GM19455 (cell line): ENCODE measurements at regions not wholly inside any gene's neighbourhood (a gene's known extent, or its start where the extent isn't known, plus 50 kb on each side); places are given as distances from the start of the nearest gene placed in this dataset.

Source experiments
- ATAC-seq: cut with Tn5 transposase; IDR thresholded peaks from one replicate; pipeline ENCODE4 v1.9.1; 2021; ENCODE audit not compliant: unreplicated experiment

DNA sequence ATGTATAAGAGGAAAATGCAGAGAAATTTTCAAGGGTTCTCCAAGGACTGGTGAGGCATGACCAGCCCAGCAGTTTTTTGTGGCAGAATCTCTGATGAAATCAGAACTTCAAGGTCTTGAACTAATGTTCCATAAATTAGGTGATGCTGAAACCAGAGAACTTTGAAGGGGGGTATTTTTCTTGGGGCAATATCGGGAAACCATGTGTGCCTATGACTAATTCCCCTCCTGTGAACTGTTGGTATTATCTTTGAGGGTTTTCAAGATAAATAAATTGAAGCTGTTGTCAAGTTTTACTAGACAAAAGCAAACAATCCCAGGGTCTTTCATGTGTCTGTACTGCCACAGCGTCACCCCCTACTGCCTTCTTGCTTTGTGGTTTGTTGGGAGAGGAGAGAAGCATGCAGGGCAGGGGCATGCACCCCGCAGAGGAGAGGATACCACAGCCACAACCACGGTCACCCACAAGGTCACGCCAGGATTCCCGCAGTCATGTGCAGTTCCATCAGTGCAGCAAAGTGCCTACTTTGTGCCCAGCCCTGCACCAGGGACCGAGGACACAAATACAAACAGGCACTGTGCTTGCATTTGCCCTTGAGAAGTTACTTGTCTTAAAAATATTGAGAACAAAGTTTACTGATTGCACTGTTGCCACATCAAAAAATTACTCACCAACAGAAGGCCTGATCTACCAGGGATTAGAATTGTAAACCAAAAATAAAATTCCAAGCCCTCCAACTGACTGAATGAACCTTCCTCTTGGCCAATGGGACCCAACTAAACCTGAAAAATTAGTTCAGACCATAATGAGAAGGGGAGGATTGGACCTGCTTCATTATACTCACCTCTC is 413.3 kb upstream of the TRIB2 start:
- no peak for ATAC-seq

DNA sequence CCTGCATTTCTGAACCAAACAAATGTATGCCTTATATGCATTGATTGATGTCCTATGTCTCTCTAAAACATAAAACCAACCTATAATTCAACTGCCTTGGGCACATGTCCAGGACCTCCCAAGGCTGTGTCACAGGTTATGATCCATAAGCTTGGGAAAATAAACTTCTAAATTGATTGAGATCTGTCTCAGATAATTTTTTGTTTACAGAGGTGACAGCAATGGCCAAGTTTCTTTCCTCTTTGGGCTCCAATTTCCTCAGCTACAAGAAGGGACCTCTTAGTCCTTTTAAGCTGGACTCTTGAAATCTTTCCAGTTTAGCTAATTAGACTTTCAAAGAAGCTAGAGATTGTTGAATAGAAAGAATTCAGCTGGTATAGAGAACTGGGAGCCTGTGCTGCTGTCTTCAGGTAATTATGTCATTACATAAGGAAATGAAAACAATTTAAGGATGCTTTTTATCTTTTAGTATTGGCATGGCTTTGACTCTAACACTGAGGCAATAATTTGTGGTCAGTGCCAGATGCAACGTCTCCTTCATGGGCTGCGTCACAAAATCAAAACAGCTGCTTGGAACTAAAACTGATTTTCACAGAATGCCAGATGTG is 412.1 kb upstream of the TRIB2 start:
- ATAC-seq, result no peak

DNA sequence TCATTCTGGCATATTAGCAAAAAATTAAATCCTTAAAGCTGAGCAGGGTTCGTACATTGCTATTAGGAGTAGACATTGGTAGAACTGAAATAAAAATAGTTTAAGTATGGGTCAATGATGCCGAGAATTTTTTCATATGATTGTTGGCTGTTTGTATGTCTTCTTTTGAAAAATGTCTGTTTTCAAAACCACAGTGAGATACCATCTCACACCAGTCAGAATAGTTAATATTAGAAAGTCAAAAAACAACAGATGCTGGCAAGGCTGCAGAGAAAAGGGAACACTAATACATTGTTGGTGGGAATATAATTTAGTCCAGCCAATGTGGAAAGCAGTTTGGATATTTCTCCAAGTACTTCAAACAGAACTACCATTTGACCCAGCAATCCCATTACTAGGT is 410.8 kb upstream of the TRIB2 start:
- ATAC-seq, result no peak

DNA sequence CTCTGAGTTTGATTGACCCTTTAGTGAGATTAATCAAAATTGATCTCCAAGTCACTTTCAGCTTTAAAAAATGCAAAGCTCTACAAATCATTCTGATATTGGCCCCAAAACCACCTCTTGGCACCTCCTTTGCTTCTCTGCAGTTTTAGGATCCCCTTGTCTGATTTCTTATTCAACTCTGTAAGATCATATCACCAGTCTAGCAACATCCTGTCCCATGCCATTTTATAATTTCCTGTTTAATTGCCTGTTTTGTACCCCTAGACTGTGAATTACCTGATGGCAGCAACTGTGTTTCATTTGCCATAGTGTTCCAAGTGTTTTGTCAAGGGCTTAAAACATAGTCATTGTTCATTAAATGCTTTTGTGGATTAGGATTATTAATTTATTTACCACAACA is 406.3 kb upstream of the TRIB2 start:
- no peak for ATAC-seq

DNA sequence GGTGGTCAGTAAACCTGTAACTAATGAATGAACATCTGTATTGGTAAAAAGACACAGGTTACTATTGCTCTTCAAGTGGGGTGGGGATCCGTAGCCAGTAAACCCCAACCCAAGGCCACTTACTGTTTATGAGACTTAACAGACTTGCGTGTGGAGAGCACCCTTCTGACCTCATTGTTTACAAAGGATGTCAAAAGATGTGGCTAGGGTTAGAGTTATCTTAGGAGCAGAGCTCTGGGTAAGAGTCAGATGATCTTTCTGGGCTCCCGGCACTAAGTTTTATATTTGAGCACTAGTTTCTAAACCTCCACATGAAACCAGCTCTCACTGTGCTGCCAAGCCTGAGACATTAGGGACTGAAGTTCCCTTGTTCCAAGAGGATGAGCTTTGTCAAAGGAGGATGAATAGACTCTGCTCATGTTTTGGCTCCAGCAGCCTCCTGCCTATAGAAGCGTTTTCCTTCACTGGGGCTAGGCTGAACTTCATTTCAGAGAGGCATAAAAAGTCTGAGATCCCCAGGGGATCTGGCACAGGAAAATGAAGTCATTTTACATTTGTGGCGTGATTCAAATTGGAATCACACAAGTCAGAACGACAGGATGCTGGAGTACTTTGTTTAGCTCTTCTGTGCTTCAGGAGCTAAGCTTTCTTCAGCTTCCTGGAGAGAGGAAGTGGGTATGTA is 403.1 kb upstream of the TRIB2 start:
- ATAC-seq, result no peak

DNA sequence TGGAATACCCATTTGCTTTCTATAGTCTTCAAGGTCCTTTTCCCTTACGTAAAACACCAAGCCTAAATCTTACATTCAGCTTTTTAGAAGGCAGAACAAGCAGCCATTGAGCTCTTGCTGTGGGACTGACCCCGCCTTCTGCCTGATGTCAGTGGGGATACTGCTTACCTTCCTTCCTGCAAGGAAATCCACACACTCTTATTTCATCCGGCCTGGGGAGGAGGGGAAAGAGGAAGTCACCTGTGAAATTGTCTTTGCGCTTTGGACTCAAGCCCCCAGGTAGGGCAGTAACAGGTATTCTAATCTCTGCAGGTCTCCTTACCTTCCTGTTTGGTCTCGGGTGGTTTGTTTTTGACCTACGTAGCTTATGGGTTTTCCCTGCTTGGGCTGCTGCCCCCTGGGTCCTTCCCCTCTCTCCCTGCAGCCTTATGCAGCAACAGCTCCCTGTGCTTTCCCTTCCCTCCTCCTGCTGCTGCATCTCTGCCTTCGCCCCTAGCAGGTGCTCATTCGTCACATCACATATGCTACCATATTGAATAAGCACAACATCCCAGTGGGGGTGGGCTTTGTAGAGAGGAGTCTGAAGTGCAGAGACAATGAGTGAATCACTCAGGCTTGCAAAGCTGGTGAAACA is 402.5 kb upstream of the TRIB2 start:
- ATAC-seq, result no peak

DNA sequence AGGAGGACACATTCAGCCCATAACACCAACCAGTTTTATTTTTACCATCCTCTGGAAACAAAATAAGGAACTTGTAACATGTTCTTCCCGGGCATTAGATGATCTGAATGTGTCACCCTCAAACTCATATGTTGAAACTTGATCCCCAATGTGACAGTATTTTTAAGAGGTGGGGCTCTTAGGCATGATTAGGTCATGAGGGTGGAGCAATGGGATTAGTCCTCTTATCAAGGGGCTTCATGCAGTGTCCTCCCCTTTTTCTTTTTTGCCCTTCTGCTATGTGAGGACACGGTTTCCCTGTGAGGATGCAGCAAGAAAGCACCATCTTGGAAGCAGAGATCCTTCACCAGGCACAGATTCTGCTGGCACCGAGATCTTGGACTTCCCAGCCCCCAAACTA is 401.5 kb upstream of the TRIB2 start:
- no peak for ATAC-seq

DNA sequence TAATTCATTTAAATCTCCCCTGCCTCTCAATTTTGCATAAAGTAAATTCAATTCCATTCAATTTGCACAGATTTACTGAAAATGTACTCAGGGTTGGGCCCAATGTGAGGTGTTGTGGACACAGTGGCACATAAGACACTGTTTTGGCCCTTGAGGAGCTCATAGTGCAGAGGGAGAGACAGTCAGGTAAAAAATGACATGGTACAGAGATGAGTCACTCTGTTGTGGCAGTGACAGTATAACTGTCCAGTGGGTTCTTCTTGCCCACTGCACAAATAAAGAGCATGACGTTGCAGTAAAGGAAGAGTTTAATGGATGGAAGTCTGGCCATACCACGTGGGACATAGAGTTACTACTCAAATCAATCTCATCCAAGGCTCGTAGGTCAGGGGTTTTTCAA is 400.3 kb upstream of the TRIB2 start:
- ATAC-seq, result no peak

DNA sequence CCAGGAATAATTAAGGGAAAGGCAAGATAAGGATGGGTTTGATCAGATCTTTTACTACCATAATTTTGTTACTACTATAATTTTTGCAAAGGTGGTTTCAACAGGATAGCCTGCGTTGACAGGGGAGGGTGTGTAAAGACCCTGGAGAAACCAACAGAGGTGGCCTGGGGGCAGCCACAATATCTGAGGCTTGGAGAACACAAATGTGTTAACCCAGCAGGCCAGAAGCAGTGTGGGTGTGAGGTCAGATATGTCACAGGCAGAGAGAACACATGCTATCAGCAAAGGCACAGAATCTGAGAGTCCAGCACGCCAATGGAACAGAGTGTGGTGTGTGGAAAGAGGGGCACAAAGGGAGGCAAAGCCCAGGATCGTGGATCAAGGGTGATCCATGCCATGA is 399.4 kb upstream of the TRIB2 start:
- no peak for ATAC-seq

DNA sequence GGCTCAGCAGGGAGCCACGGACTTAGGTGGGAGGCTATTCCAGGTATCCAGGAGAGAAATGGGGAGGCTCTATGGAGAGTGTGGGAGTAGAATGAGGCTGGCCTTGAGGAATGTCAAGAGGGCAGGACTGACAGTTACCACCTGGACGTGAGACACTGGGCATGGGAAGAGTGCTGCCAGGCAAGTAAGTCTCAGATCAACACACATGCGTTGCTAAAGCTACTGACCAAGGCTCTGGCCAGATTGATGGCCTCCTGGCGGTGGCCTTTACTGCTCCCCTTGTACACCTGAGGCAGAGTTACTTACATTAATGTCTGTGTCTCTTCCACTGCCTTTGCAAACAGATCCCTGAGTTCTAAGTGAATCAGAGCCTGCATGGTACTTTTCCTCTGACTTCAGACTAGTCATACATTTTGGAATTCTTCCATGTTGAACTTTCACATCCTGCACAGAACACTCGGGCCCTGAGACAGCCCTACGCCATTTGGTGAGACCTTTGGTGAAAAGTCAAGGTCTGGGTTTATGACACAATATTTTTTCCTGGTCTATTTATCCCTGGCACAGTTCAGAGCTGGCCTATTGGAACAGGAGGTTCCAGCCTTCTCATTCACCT is 398.8 kb upstream of the TRIB2 start:
- ATAC-seq, result no peak

DNA sequence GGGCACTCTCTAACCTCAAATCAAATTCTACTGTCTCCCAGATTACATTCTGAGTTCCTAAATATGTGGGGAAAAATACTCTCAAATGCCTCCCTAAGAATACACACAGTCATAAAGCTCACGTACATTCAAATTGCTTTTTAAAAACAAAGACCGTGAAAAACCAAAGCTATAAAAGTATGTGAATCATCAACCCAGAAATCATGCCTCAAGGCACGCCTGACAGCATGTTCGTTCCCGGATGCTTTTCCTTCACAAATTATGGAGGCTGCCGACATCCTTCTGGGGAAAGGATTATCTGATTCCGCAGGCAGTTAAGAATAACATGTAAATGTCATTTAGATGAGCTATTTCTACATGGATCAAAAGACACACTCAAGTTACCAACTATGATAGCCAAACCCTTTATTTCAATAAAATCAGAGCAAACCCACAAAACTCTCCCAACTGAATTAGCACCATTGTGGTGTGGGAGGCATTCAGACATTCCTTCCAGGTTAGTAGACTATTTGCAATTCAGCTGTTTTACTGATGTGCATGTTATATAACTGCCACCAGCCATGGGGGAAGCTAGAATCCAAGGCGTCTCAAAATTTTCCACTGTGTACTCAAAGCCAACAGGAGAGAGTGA is 398.2 kb upstream of the TRIB2 start:
- ATAC-seq, result no peak

DNA sequence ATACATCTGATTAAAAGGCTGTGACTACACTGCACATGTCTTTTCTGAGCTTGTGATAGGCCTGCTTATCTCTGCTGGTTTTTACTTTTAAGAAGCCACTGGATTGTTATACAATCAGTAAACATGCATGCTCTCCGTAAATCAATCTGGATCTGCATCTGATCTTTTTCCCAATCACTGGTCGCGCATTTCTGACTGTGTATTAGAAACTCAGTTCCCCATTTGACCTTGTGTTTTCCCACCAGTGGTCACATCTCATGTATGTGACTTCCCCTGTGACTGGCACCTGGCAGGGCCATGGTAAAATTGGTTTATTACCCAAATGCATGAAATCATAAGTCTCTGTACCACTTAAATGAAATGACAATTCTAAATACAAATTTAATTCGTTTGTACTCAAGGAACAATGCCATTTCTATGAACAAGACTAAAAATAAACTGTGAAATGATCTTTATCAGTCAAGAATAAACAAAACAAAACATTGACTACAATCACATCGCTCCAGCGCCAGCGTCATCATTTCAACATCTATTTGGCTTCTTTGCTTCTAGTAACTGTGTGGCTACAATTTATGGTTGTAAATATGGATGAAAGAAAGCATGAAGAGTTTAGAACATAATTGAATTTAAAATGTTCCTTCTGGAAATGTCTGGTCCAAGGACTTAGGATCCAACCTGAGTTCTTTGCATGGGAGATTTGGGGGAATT is 396.6 kb upstream of the TRIB2 start:
- ATAC-seq, result no peak

DNA sequence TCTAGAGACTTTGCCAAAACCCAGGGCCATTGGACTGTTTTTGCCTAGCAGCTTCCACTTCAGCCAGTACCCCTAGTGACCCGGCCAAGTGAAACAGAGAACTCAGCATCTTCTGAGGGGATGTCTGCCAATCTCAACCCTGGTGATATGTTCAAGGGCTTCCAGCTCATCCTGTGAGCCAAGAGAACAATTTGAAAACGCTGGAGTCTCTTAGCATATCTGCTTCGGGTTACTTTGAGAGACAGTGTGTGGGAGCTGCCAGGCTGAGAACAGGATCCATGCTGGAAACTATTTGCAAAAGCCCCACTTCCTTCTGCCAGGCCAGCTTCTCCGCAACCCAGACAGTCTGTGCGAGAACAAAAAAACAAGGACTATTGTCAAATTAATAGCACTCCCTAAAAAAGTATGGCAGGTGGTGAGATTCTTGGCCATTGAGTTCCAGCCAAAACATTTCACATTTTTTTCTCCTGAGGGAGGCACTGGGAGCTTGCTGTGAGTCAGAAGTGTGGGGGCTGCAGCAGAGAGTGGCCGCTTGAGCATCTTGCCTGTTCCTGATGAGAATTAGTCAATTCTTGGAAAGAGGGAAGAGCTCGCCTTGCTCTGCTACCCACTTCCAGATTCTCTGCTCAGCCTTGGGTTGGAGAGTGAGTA is 395.6 kb upstream of the TRIB2 start:
- no peak for ATAC-seq

DNA sequence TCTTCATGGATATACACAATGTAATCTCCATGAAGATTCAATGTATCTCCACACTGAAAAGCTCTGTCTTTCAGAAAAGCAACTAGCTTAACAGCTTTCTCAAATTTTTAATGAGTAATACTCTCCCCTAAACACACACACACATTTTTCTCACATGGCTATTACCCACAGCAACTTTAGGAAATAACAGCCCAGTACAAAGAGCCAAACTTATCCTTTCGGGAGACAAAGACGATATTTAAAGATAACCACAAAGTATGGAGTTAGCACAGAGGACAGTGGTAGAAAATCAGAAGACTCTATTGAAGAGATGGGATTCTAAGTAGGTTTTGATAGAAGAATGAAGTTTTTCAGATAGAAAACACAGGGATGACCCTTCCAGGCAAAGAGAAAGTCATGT is 394.9 kb upstream of the TRIB2 start:
- no peak for ATAC-seq

DNA sequence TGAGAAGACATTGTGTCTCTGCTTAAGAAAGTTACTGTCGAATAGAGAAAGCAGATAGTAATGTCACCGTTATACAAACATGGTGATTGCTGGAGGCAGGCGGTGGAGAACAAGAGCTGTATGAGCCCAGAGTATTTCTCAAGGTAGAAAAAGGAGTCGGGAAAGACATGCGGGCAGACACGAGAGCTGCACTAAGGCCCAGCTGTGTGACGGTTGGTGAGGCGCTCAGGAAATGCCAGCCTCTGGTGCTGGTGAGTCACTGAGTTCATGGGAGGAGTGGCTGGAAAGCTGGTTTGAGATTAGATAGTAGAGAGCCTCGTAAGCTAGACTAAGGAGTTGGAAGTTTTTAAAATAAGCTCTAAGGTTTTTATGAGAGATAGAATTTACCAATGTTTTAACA is 390.9 kb upstream of the TRIB2 start:
- ATAC-seq, result no peak

DNA sequence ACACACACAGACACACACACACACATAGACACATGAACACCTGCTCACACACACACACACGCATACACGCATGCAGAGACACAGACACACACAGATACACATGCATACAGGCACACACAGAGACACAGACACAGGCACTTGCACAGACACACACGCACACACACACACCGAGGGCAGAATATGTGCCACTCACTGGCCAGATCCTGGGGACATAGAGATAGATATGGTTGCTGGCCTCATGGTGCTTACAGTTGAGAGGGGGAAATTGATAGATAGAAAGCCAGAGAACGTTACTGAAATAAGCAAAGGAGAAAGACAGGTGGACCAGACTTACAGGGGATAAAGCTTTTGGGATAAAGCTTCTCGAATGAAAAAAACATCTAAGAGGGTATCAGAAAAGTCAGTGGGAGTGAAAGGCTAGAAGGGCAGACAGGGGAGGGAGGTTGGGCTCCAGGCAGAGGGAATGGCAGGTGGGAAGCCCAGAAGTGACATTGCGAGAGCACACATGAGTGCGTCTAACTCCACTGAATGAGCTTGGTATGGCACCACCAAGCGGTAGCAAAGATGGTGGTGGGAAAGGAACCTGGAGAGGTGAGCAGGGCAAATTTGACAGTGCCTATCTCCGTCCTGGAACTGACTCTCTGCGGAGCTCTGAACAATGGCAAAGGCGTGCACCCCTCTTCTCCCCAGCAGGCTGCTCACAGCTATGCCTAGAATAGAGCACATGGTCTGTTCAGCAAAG is 390.1 kb upstream of the TRIB2 start:
- ATAC-seq, result no peak

DNA sequence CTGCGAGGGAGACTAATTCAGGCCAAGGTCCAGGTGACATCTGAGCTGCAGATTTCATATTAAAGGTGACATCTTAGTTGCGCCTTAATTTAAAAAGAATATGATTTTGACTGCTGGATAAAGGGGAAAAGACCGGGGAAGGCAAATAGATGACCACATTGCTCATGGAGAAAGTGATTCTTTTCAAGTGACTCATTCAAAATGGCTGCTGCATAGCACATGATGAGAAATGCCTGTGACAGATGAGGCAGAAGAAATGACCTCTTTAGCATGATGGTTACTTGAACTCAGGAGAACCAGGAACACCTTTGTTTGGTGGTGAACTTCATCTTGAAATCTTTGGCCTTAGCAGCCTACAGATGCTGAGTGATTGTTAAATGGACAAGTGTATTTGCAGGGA is 385.8 kb upstream of the TRIB2 start:
- no peak for ATAC-seq

DNA sequence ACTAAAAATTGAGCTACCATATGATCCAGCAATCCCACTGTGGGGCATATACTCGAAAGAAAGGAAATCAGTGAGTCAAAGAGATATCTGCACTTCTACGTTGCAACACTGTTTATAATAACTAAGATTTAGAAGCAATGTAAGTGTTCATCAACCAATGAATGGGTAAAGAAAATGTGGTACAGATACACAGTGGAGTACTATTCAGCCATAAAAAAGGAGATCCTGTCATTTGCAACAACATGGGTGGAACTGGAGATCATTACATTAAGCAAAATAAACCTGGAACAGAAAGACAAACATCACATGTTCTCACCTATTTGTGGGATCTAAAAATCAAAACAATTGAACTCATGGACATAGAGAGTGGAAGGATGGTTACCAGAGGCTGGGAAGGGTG is 385.0 kb upstream of the TRIB2 start:
- no peak for ATAC-seq

DNA sequence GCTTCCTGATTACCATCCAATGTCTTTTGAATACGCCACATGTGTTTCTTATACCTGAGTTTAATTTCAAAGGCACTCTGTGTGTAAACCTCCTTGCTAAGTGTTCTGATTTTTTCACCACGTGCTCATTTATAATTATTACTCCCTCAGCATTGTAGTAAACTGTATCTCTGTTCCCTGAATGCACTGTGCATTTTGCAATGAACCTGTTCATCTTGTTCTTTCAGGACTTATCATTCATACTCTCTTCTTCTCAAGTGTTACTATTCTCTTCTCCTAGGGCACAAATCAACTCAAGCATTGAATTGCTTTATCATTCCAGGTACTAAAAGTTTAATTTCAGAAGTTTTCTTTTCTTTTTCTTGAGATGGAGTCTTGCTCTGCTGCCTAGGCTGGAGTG is 383.4 kb upstream of the TRIB2 start:
- no peak for ATAC-seq
